ENCODE measurements at regions not wholly inside any gene's neighbourhood (a gene's known extent, or its start where the extent isn't known, plus 50 kb on each side); places are given as distances from the start of the nearest gene placed in this dataset.

- no peaks in the 10 kb centered on the region for H3K36me3 ChIP-seq
- H3K27me3 ChIP-seq, result no peaks in the 10 kb centered on the region
- DNase-seq, result no peak
- no peak overlapping the region for H3K27ac ChIP-seq
- intact Hi-C loops (cut with DNase I; ENCODE audit: low total_unique reads), result no loop called here
- no peak for TF ChIP-seq CTCF (IDR thresholded peaks at IDR 0.05)
- H3K4me3 ChIP-seq, result no peak overlapping the region
- H3K4me1 ChIP-seq, result peaks cover 0 to 46% (median 5%) of the 10 kb centered on the region in 4 donors
- peaks cover 0 to 11% (median 0%) of the 10 kb centered on the region in 3 donors for H3K9me3 ChIP-seq
These were observed 197.5 kb downstream of the OTOR start for GRCh38 chr20:16945619-16946018.

- intact Hi-C loops (cut with DNase I; ENCODE audit: low total_unique reads), result no loop called here
- H3K27me3 ChIP-seq, result no peaks in the 10 kb centered on the region
- H3K4me3 ChIP-seq, result no peak overlapping the region
- no peak for TF ChIP-seq CTCF (IDR thresholded peaks at IDR 0.05)
- peaks cover 0 to 11% (median 0%) of the 10 kb centered on the region in 3 donors for H3K9me3 ChIP-seq
- DNase-seq, result no peak
- H3K27ac ChIP-seq, result no peak overlapping the region
- peaks cover 0 to 50% (median 5%) of the 10 kb centered on the region in 4 donors for H3K4me1 ChIP-seq
- no peaks in the 10 kb centered on the region for H3K36me3 ChIP-seq
These were observed 197.9 kb downstream of the OTOR start for GRCh38 chr20:16946097-16946496.

GRCh38 chr20:16947479-16947878 lies 199.3 kb downstream of the OTOR start:
- H3K27me3 ChIP-seq, result no peaks in the 10 kb centered on the region
- no peaks in the 10 kb centered on the region for H3K36me3 ChIP-seq
- intact Hi-C loops (cut with DNase I; ENCODE audit: low total_unique reads), result no loop called here
- no peak for TF ChIP-seq CTCF (IDR thresholded peaks at IDR 0.05)
- peaks cover 0 to 11% (median 0%) of the 10 kb centered on the region in 3 donors for H3K9me3 ChIP-seq
- H3K27ac ChIP-seq, result peak overlapping the region in 1 of 2 donors; percentile 40
- no peak overlapping the region for H3K4me3 ChIP-seq
- DNase-seq, result no peak
- peaks cover 0 to 47% (median 5%) of the 10 kb centered on the region in 4 donors for H3K4me1 ChIP-seq

GRCh38 chr20:16951876-16952275 lies 203.7 kb downstream of the OTOR start:
- intact Hi-C loops (cut with DNase I; ENCODE audit: low total_unique reads), result no loop called here
- H3K9me3 ChIP-seq, result peaks cover 0 to 11% (median 0%) of the 10 kb centered on the region in 3 donors
- TF ChIP-seq CTCF (IDR thresholded peaks at IDR 0.05), result no peak
- H3K4me1 ChIP-seq, result peaks cover 0 to 43% (median 4%) of the 10 kb centered on the region in 4 donors
- H3K36me3 ChIP-seq, result no peaks in the 10 kb centered on the region
- DNase-seq, result no peak
- no peaks in the 10 kb centered on the region for H3K27me3 ChIP-seq
- H3K4me3 ChIP-seq, result no peak overlapping the region
- H3K27ac ChIP-seq, result no peak overlapping the region

- Histone ChIP-seq H3K27ac (no peak overlapping the region), H3K4me3 (no peak overlapping the region), H3K27me3 (no peaks in the 10 kb centered on the region), H3K9me3 (peaks cover 0 to 11% (median 0%) of the 10 kb centered on the region in 3 donors), H3K36me3 (no peaks in the 10 kb centered on the region), H3K4me1 (peaks cover 0 to 32% (median 0%) of the 10 kb centered on the region in 4 donors)
- no peak for TF ChIP-seq CTCF (IDR thresholded peaks at IDR 0.05)
- intact Hi-C loops (cut with DNase I; ENCODE audit: low total_unique reads), result no loop called here
- DNase-seq, result no peak
These were observed 204.8 kb downstream of the OTOR start for GRCh38 chr20:16952965-16953364.

- Histone ChIP-seq H3K9me3 (peaks cover 0 to 11% (median 0%) of the 10 kb centered on the region in 3 donors), H3K27me3 (no peaks in the 10 kb centered on the region), H3K36me3 (no peaks in the 10 kb centered on the region), H3K4me3 (no peak overlapping the region), H3K27ac (no peak overlapping the region), H3K4me1 (peaks cover 0 to 30% (median 0%) of the 10 kb centered on the region in 4 donors)
- DNase-seq, result no peak
- intact Hi-C loops (cut with DNase I; ENCODE audit: low total_unique reads), result no loop called here
- TF ChIP-seq CTCF (IDR thresholded peaks at IDR 0.05), result no peak
These were observed 205.7 kb downstream of the OTOR start for GRCh38 chr20:16953858-16954257.
